ENCODE measurements at regions not wholly inside any gene's neighbourhood (a gene's known extent, or its start where the extent isn't known, plus 50 kb on each side); places are given as distances from the start of the nearest gene placed in this dataset.

GRCh38 chr10:2910656-2911055 is 156.7 kb upstream of the PFKP start:
- Histone ChIP-seq H3K36me3 (ENCODE audit: insufficient read depth, low read length) (no peaks in the 10 kb centered on the region), H3K9me3 (ENCODE audit: control insufficient read depth in 1 of 2, insufficient read depth in 1 of 2, low read length in 2 of 2) (no peaks in the 10 kb centered on the region), H3K27ac (ENCODE audit: low read depth in 1 of 2, low read length in 2 of 2) (no peak overlapping the region), H3K27me3 (ENCODE audit: control insufficient read depth in 1 of 2, insufficient read depth in 2 of 2, low read length in 2 of 2) (peaks cover 0 to 2% of the 10 kb centered on the region in 2 experiments), H3K4me3 (ENCODE audit: low read length) (no peak overlapping the region), H3K4me1 (ENCODE audit: insufficient read depth, low read length) (no peaks in the 10 kb centered on the region)
- Mint-ChIP-seq H3K36me3 (ENCODE audit: low read depth) (no peaks in the 10 kb centered on the region), H3K4me1 (ENCODE audit: low read depth) (peaks cover 11% of the 10 kb centered on the region), H3K27ac (no peak overlapping the region), H3K9me3 (no peaks in the 10 kb centered on the region), H3K27me3 (peaks cover 18% of the 10 kb centered on the region), H3K4me3 (no peak overlapping the region)
- TF ChIP-seq CTCF (IDR thresholded peaks at IDR 0.05) = no peak
- POLR2A ChIA-PET = no interaction called here
- ATAC-seq (ENCODE audit: poor library complexity) = no peak
- intact Hi-C loops (cut with DNase I, micrococcal nuclease) = no loop called here
- no peak for DNase-seq
- CTCF ChIA-PET = no interaction called here

GRCh38 chr10:2909921-2910320 is 157.4 kb upstream of the PFKP start:
- Mint-ChIP-seq H3K4me1 (ENCODE audit: low read depth) (peaks cover 11% of the 10 kb centered on the region), H3K4me3 (no peak overlapping the region), H3K9me3 (no peaks in the 10 kb centered on the region), H3K27ac (no peak overlapping the region), H3K27me3 (peaks cover 17% of the 10 kb centered on the region), H3K36me3 (ENCODE audit: low read depth) (no peaks in the 10 kb centered on the region)
- TF ChIP-seq CTCF (IDR thresholded peaks at IDR 0.05) = no peak
- no peak for DNase-seq
- Histone ChIP-seq H3K27ac (ENCODE audit: low read depth in 1 of 2, low read length in 2 of 2) (no peak overlapping the region), H3K9me3 (ENCODE audit: control insufficient read depth in 1 of 2, insufficient read depth in 1 of 2, low read length in 2 of 2) (no peaks in the 10 kb centered on the region), H3K27me3 (ENCODE audit: control insufficient read depth in 1 of 2, insufficient read depth in 2 of 2, low read length in 2 of 2) (peaks cover 0 to 3% of the 10 kb centered on the region in 2 experiments), H3K4me1 (ENCODE audit: insufficient read depth, low read length) (no peaks in the 10 kb centered on the region), H3K4me3 (ENCODE audit: low read length) (no peak overlapping the region), H3K36me3 (ENCODE audit: insufficient read depth, low read length) (no peaks in the 10 kb centered on the region)
- ATAC-seq (ENCODE audit: poor library complexity) = no peak
- intact Hi-C loops (cut with DNase I, micrococcal nuclease) = no loop called here
- CTCF ChIA-PET = no interaction called here
- POLR2A ChIA-PET = no interaction called here

DNA sequence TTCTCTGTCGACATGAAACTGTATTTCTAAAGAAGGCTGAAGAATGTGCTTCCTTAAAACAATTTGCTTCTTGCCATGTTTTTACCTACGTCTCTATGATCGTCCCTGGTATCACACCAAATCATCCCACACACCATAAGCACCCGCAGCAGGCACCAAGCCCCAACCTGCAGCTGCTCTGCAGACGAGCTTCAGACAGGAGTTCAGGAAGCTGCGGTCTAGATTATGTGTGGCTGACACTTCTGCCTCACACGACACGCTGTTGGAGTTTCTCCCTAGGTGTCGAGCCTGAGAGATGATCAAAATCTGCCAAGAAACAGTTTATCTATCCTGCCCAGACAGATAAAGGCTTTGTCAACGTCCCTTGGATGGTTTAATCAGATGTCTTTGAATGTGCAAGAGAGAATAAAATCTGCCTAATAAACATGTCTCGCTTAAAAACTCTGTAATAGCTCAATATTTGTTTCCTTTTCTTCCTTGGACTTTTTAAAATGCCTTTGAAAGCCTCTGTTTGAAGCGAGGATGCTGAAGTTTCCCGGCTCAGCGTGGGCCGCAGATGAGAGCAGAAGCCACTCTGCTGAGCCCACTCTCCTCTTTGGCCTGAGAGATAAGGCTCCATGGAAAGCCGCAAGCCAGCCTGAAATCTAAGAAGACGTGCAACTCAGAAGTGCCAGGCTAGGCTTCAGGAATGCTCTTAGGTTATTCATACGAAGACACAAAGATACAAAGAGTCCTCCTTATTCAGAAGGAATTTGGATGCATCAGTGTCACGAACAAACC is 158.3 kb upstream of the PFKP start:
- no peak for TF ChIP-seq CTCF (IDR thresholded peaks at IDR 0.05)
- Histone ChIP-seq H3K27ac (ENCODE audit: low read depth in 1 of 2, low read length in 2 of 2) (no peak overlapping the region), H3K4me1 (ENCODE audit: insufficient read depth, low read length) (no peaks in the 10 kb centered on the region), H3K27me3 (ENCODE audit: control insufficient read depth in 1 of 2, insufficient read depth in 2 of 2, low read length in 2 of 2) (peaks cover 0 to 5% of the 10 kb centered on the region in 2 experiments), H3K36me3 (ENCODE audit: insufficient read depth, low read length) (no peaks in the 10 kb centered on the region), H3K9me3 (ENCODE audit: control insufficient read depth in 1 of 2, insufficient read depth in 1 of 2, low read length in 2 of 2) (no peaks in the 10 kb centered on the region), H3K4me3 (ENCODE audit: low read length) (no peak overlapping the region)
- H3K4me3 Mint-ChIP-seq = peak overlapping the region; percentile 61
- DNase-seq (peak in 7 of 14 experiments; percentile 3 to 40 (median 22)), ATAC-seq (ENCODE audit: poor library complexity) (peak; percentile 86)
- POLR2A ChIA-PET = no interaction called here
- H3K9me3 Mint-ChIP-seq = no peaks in the 10 kb centered on the region
- peaks cover 12% of the 10 kb centered on the region for H3K27me3 Mint-ChIP-seq
- H3K36me3 Mint-ChIP-seq (ENCODE audit: low read depth) = no peaks in the 10 kb centered on the region
- no peak overlapping the region for H3K27ac Mint-ChIP-seq
- CTCF ChIA-PET = no interaction called here
- peaks cover 11% of the 10 kb centered on the region for H3K4me1 Mint-ChIP-seq (ENCODE audit: low read depth)
- intact Hi-C loops (cut with DNase I, micrococcal nuclease) = no loop called here
